ENCODE measurements at regions not wholly inside any gene's neighbourhood (a gene's known extent, or its start where the extent isn't known, plus 50 kb on each side); places are given as distances from the start of the nearest gene placed in this dataset.

DNA sequence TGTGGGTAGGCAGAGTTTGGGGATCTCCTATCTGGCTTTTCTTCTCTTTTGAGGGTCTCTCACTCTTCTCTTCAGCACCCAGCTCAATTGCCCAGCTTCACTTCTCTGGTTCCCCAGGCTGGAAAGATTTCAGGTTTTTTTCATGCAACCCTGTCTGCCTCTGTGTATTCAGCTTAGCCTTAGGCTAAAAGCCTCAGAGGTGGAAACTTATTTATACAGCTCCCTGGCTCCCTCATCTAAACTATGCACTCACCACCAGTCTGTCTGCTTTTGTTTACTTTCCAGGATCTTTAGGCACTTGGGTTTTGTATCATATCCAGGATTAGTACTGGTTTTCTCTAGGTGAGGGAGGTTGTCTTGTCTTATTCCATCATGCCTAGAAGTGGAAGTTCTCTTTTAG is 540.2 kb upstream of the TRPC7 start:
- TF ChIP-seq EZH2 (IDR thresholded peaks at IDR 0.05; ENCODE audit: insufficient read depth, poor library complexity, severe bottlenecking) (no peak), EZH2phosphoT487 (IDR thresholded peaks at IDR 0.05; ENCODE audit: insufficient read depth, low read depth) (no peak)
- no peak for DNase-seq
- Histone ChIP-seq H3K4me2 (ENCODE audit: unreplicated experiment) (no peak overlapping the region), H3K27ac (no peak overlapping the region), H3K9ac (no peak overlapping the region), H3K4me3 (no peak overlapping the region), H3K9me3 (ENCODE audit: low read depth) (no peaks in the 10 kb centered on the region), H3F3A (ENCODE audit: insufficient read depth) (no peaks in the 10 kb centered on the region), H3K9me2 (ENCODE audit: insufficient read depth) (no peaks in the 10 kb centered on the region), H3K27me3 (replicated peaks; ENCODE audit: insufficient read depth) (no peaks in the 10 kb centered on the region), H3K36me3 (ENCODE audit: low read depth) (no peaks in the 10 kb centered on the region), H2AFZ (no peak overlapping the region), H3K4me1 (ENCODE audit: insufficient read depth) (no peaks in the 10 kb centered on the region), H3K79me2 (ENCODE audit: insufficient read depth) (no peaks in the 10 kb centered on the region), H4K20me1 (ENCODE audit: insufficient read depth) (no peaks in the 10 kb centered on the region)
- in situ Hi-C loops (cut with MboI): no loop called here

DNA sequence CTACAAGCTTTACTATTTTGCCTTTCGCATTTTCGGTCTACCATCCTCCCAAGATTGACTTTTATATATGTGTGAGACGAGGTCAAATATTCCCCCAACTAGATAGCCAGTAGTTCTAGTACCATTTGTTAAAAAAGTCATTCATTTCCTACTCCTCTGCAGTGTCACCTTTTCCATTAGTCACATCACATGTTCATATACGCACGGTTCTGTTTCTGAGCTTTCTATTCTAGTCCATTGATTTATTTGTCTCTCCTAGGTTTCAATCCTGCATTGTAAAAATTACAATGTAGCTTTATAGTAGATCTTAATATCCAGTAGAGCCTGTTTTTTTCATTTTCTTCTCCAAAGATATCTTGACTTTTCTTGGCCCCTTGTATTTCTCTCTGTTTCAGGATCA is 528.7 kb upstream of the TRPC7 start:
- Histone ChIP-seq H3K4me2 (ENCODE audit: unreplicated experiment) (no peak overlapping the region), H3K27ac (no peak overlapping the region), H3F3A (ENCODE audit: insufficient read depth) (no peaks in the 10 kb centered on the region), H3K36me3 (ENCODE audit: low read depth) (no peaks in the 10 kb centered on the region), H3K79me2 (ENCODE audit: insufficient read depth) (no peaks in the 10 kb centered on the region), H2AFZ (no peak overlapping the region), H4K20me1 (ENCODE audit: insufficient read depth) (no peaks in the 10 kb centered on the region), H3K9ac (no peak overlapping the region), H3K9me3 (ENCODE audit: low read depth) (no peaks in the 10 kb centered on the region), H3K4me3 (no peak overlapping the region), H3K4me1 (ENCODE audit: insufficient read depth) (no peaks in the 10 kb centered on the region), H3K27me3 (replicated peaks; ENCODE audit: insufficient read depth) (0 out of 2 replicates have a peak, but pooled peaks cover 5% of the 10 kb centered on the region), H3K9me2 (ENCODE audit: insufficient read depth) (no peaks in the 10 kb centered on the region)
- 63 to 65% methylated on average over 5 of the region's 5 CpGs for WGBS, 2 experiments (ENCODE audit: low coverage in 1 of 2, low lambda C conversion rate in 2 of 2, missing lambda C conversion rate in 2 of 2)
- no peak for DNase-seq
- in situ Hi-C loops (cut with MboI): no loop called here
- no peak for TF ChIP-seq EZH2 (IDR thresholded peaks at IDR 0.05; ENCODE audit: insufficient read depth, poor library complexity, severe bottlenecking)

DNA sequence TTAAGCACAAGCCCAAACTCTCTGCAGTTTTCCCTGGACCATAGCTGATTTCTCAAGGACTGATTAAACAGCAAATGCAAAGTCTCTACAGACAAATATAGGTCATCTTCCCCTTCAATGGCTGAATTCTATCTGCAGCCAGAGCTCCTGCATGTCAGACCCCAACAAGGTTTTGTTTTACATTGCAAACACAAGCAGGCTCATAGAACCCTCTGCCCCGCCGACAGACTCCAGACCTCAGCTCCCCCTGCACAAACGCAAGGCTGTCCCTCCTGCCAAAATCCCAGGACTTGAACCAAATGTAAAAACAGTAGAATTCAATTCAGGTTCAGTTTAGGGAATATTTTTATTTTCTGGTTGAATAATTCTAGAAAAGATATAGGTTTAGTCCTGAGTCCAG is 526.7 kb upstream of the TRPC7 start:
- Histone ChIP-seq H3K9me3 (ENCODE audit: low read depth) (no peaks in the 10 kb centered on the region), H3K36me3 (ENCODE audit: low read depth) (no peaks in the 10 kb centered on the region), H3K4me2 (ENCODE audit: unreplicated experiment) (no peak overlapping the region), H3K9ac (no peak overlapping the region), H3K79me2 (ENCODE audit: insufficient read depth) (no peaks in the 10 kb centered on the region), H2AFZ (no peak overlapping the region), H3K4me3 (no peak overlapping the region), H4K20me1 (ENCODE audit: insufficient read depth) (no peaks in the 10 kb centered on the region), H3K9me2 (ENCODE audit: insufficient read depth) (no peaks in the 10 kb centered on the region), H3K4me1 (ENCODE audit: insufficient read depth) (no peaks in the 10 kb centered on the region), H3K27me3 (replicated peaks; ENCODE audit: insufficient read depth) (peaks cover 11% of the 10 kb centered on the region; the same call in 1 of the 2 replicates), H3K27ac (no peak overlapping the region), H3F3A (ENCODE audit: insufficient read depth) (no peaks in the 10 kb centered on the region)
- no peak for DNase-seq
- in situ Hi-C loops (cut with MboI): no loop called here
- TF ChIP-seq EZH2phosphoT487 (IDR thresholded peaks at IDR 0.05; ENCODE audit: insufficient read depth, low read depth): no peak
- no peak for TF ChIP-seq EZH2 (IDR thresholded peaks at IDR 0.05; ENCODE audit: insufficient read depth, poor library complexity, severe bottlenecking)
- WGBS, 2 experiments (ENCODE audit: low coverage in 1 of 2, low lambda C conversion rate in 2 of 2, missing lambda C conversion rate in 2 of 2): 76 to 78% methylated on average over 3 of the region's 3 CpGs

DNA sequence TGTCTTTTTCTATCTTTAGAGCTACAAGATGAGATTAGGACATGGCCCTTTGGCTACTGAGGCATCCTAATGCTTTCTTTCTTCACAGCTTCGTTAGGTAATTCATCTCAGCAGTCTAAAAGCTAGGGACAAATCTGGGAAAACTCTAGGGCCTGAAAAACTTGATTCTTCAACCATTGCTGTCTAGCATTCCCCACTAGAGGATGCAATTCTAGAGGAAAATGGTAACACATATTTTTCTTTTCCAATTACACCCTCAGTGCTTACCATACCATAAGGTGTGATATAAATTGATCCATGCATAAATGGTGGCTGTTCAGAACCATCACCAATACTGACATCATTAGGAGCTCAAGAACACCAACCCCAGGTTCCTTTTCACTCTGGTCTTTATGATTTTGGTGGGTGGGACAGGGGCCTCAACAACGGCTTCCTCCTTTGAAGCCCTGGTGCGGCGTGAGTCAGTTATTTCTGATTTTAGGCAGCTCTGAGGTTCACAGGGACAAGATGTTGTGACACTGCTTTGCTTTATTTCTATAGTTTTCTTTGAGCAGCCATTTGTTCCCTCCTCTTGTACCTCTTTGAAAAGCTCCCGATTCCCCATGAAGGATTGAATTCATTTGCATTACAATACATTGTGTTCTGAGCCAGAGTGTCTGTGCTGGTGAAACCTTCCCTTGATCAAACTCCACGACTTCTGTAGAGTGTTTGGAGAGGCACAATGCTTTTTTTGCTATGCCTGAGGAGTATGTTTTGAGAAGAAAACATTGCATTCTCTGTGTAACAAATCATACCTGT is 526.0 kb upstream of the TRPC7 start:
- in situ Hi-C loops (cut with MboI): no loop called here
- no peaks in the 10 kb centered on the region for H3K9me2 ChIP-seq (ENCODE audit: insufficient read depth)
- H3K9me3 ChIP-seq (ENCODE audit: low read depth): no peaks in the 10 kb centered on the region
- no peak overlapping the region for H3K27ac ChIP-seq
- H3K79me2 ChIP-seq (ENCODE audit: insufficient read depth): no peaks in the 10 kb centered on the region
- H3F3A ChIP-seq (ENCODE audit: insufficient read depth): no peaks in the 10 kb centered on the region
- H2AFZ ChIP-seq: no peak overlapping the region
- peaks cover 16% of the 10 kb centered on the region; the same call in 1 of the 2 replicates for H3K27me3 ChIP-seq (replicated peaks; ENCODE audit: insufficient read depth)
- no peaks in the 10 kb centered on the region for H3K36me3 ChIP-seq (ENCODE audit: low read depth)
- TF ChIP-seq EZH2 (IDR thresholded peaks at IDR 0.05; ENCODE audit: insufficient read depth, poor library complexity, severe bottlenecking) (no peak), EZH2phosphoT487 (IDR thresholded peaks at IDR 0.05; ENCODE audit: insufficient read depth, low read depth) (no peak)
- WGBS, 2 experiments (ENCODE audit: low coverage in 1 of 2, low lambda C conversion rate in 2 of 2, missing lambda C conversion rate in 2 of 2): 51 to 54% methylated on average over 6 of the region's 6 CpGs
- no peaks in the 10 kb centered on the region for H3K4me1 ChIP-seq (ENCODE audit: insufficient read depth)
- H3K4me3 ChIP-seq: no peak overlapping the region
- H4K20me1 ChIP-seq (ENCODE audit: insufficient read depth): no peaks in the 10 kb centered on the region
- H3K4me2 ChIP-seq (ENCODE audit: unreplicated experiment): no peak overlapping the region
- no peak overlapping the region for H3K9ac ChIP-seq
- DNase-seq: no peak
